Ecto neural progenitor cell (in vitro differentiated cells): ENCODE measurements at regions not wholly inside any gene's neighbourhood (a gene's known extent, or its start where the extent isn't known, plus 50 kb on each side); places are given as distances from the start of the nearest gene placed in this dataset.
"Not testable (repeated sequence)": the region's sequence is repeated elsewhere in the genome, so short reads cannot be mapped to it uniquely, and the experiment has no call there.

ENCODE experiments used
- DNase-seq: peaks from one replicate; pipeline ENCODE4 v3.0.0-alpha.2; 2018; ENCODE audit warnings: low spot score

- no peak for DNase-seq
These were observed 440.9 kb upstream of the KLF12 start for GRCh38 chr13:74574964-74575728.

GRCh38 chr13:74573654-74574053, 439.4 kb upstream of the KLF12 start:
- DNase-seq = no peak

- DNase-seq = no peak
These were observed 437.6 kb upstream of the KLF12 start for GRCh38 chr13:74571811-74572210.

GRCh38 chr13:74570834-74571233, 436.6 kb upstream of the KLF12 start:
- no peak for DNase-seq

- no peak for DNase-seq
These were observed 435.8 kb upstream of the KLF12 start for GRCh38 chr13:74570046-74570445.

GRCh38 chr13:74569251-74569650, 435.0 kb upstream of the KLF12 start:
- DNase-seq = no peak

GRCh38 chr13:74567485-74567884, 433.3 kb upstream of the KLF12 start:
- DNase-seq = no peak

GRCh38 chr13:74562381-74562780, 428.2 kb upstream of the KLF12 start:
- no peak for DNase-seq

- DNase-seq = no peak
These were observed 427.0 kb upstream of the KLF12 start for GRCh38 chr13:74561155-74561554.

- no peak for DNase-seq
These were observed 426.1 kb upstream of the KLF12 start for GRCh38 chr13:74560325-74560724.

GRCh38 chr13:74557870-74558269, 423.7 kb upstream of the KLF12 start:
- no peak for DNase-seq

- DNase-seq = no peak
These were observed 421.6 kb upstream of the KLF12 start for GRCh38 chr13:74555651-74556420.

- DNase-seq = no peak
These were observed 421.0 kb upstream of the KLF12 start for GRCh38 chr13:74555276-74555625.

GRCh38 chr13:74554569-74555275, 420.5 kb upstream of the KLF12 start:
- DNase-seq = no peak

- DNase-seq = no peak
These were observed 415.8 kb upstream of the KLF12 start for GRCh38 chr13:74550039-74550438.

- DNase-seq = not testable (repeated sequence)
These were observed 402.4 kb upstream of the KLF12 start for GRCh38 chr13:74536649-74537048.

- DNase-seq = no peak
These were observed 399.0 kb upstream of the KLF12 start for GRCh38 chr13:74533226-74533625.

- DNase-seq = no peak
These were observed 395.8 kb upstream of the KLF12 start for GRCh38 chr13:74530011-74530410.

- DNase-seq = no peak
These were observed 394.7 kb upstream of the KLF12 start for GRCh38 chr13:74528734-74529513.

GRCh38 chr13:74523057-74523456, 388.9 kb upstream of the KLF12 start:
- no peak for DNase-seq

GRCh38 chr13:74511523-74511922, 377.3 kb upstream of the KLF12 start:
- DNase-seq = no peak

GRCh38 chr13:74487091-74487722, 353.0 kb upstream of the KLF12 start:
- no peak for DNase-seq
